ENCODE measurements at regions not wholly inside any gene's neighbourhood (a gene's known extent, or its start where the extent isn't known, plus 50 kb on each side); places are given as distances from the start of the nearest gene placed in this dataset.
"Not testable (repeated sequence)": the region's sequence is repeated elsewhere in the genome, so short reads cannot be mapped to it uniquely, and the experiment has no call there.

DNA sequence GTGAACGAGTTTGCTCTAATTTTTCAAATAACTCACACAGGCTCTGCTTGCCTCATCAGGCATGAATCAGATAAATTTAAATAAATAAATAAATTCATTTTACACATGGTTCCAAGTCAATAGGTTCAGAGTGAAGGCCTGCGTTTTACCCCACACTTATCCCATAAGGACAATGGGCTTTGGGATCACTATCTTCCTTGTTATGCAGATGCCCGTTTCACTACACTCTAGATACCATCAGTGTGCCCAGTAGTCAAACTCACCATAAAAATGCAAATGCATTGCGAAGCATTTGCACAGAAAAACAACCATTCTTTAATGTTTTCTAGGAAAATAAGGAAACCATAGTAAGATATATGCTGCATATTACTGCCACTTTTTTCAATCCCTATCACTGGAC is 155.9 kb upstream of the CCDC196 start:
- DNase-seq: no peak
- H3K27ac ChIP-seq: no peak overlapping the region
- no peak overlapping the region for H3K4me3 ChIP-seq (ENCODE audit: low read depth, low read length)
- H3K36me3 ChIP-seq (replicated peaks): no peaks in the 10 kb centered on the region
- in situ Hi-C loops (cut with HindIII; ENCODE audit: low pct_ligation_motif_present, low sequenced_read_pairs): no loop called here
- no peak for TF ChIP-seq CTCF (IDR thresholded peaks at IDR 0.05; ENCODE audit: low read depth, low read length, missing control alignments)
- H3K27me3 ChIP-seq (replicated peaks): no peaks in the 10 kb centered on the region

GRCh38 chr14:66330916-66331315 is 155.3 kb upstream of the CCDC196 start:
- DNase-seq: no peak
- H3K27ac ChIP-seq: no peak overlapping the region
- H3K4me3 ChIP-seq (ENCODE audit: low read depth, low read length): no peak overlapping the region
- in situ Hi-C loops (cut with HindIII; ENCODE audit: low pct_ligation_motif_present, low sequenced_read_pairs): no loop called here
- H3K27me3 ChIP-seq (replicated peaks): no peaks in the 10 kb centered on the region
- no peak for TF ChIP-seq CTCF (IDR thresholded peaks at IDR 0.05; ENCODE audit: low read depth, low read length, missing control alignments)
- no peaks in the 10 kb centered on the region for H3K36me3 ChIP-seq (replicated peaks)

DNA sequence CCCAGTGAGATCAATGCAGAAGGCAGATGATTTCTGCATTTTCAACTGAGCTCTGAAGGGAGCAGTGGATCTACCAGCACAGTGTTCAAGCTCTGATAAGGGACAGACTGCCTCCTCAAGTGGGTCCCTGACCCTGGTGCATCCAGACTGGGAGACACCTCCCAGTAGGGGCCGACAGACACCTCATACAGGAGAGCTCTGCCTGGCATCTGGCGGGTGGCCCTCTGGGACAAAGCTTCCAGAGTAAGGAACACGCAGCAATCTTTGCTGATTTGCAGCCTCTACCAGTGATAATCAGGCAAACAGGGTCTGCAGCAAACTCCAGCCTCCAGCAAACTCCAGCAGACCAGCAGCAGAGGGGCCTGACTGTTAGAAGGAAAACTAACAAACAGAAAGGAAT is 152.9 kb upstream of the CCDC196 start:
- in situ Hi-C loops (cut with HindIII; ENCODE audit: low pct_ligation_motif_present, low sequenced_read_pairs): not testable (repeated sequence)

DNA sequence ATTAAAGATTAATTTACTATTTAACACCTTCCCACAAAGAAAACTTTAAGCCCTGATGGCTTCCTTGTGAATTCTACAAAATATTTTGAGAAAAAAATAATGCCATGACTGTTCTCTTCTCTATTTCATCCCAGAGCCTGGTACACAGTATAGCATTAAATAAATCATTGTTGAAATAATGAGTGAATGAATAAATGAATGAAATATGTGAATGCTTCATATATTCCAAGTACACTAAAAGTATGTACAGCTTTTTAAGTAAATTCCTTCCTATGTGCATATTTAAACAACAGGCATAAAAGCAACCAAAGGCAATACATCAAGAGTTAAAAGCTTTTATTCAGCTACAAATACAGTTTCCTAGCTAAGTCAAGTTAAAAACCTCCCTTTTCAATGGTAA is 144.9 kb upstream of the CCDC196 start:
- no peaks in the 10 kb centered on the region for H3K36me3 ChIP-seq (replicated peaks)
- no peak for DNase-seq
- no peak for TF ChIP-seq CTCF (IDR thresholded peaks at IDR 0.05; ENCODE audit: low read depth, low read length, missing control alignments)
- H3K4me3 ChIP-seq (ENCODE audit: low read depth, low read length): no peak overlapping the region
- in situ Hi-C loops (cut with HindIII; ENCODE audit: low pct_ligation_motif_present, low sequenced_read_pairs): no loop called here
- no peak overlapping the region for H3K27ac ChIP-seq
- H3K27me3 ChIP-seq (replicated peaks): no peaks in the 10 kb centered on the region

More for the DNA sequence above, 152.9 kb upstream of the CCDC196 start:
- not testable (repeated sequence) for DNase-seq; H3K27ac ChIP-seq; H3K4me3 ChIP-seq (ENCODE audit: low read depth, low read length); H3K36me3 ChIP-seq (replicated peaks); H3K27me3 ChIP-seq (replicated peaks)

DNA sequence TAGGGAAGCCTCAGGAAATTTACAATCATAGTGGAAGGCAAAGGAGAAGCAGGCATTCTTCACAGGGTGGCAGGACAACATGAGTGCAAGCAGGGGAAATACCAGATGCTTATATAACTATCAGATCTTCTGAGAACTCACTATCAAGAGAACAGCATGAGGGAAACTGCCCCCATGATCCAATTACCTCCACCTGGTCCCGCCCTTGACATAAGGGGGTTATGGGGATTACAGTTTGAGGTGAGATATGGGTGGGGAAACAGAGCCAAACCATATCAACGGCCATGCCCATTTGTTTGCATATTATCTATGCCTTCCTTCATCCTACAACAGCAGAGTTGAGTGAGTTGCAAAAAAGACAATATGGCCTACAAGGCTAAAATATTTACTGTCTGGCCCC is 140.2 kb upstream of the CCDC196 start:
- in situ Hi-C loops (cut with HindIII; ENCODE audit: low pct_ligation_motif_present, low sequenced_read_pairs): no loop called here
- TF ChIP-seq CTCF (IDR thresholded peaks at IDR 0.05; ENCODE audit: low read depth, low read length, missing control alignments): no peak
- Histone ChIP-seq H3K4me3 (ENCODE audit: low read depth, low read length) (no peak overlapping the region), H3K27me3 (replicated peaks) (no peaks in the 10 kb centered on the region), H3K27ac (no peak overlapping the region), H3K36me3 (replicated peaks) (no peaks in the 10 kb centered on the region)
- no peak for DNase-seq

- no peaks in the 10 kb centered on the region for H3K27me3 ChIP-seq (replicated peaks)
- in situ Hi-C loops (cut with HindIII; ENCODE audit: low pct_ligation_motif_present, low sequenced_read_pairs): no loop called here
- H3K4me3 ChIP-seq (ENCODE audit: low read depth, low read length): no peak overlapping the region
- no peak for TF ChIP-seq CTCF (IDR thresholded peaks at IDR 0.05; ENCODE audit: low read depth, low read length, missing control alignments)
- H3K27ac ChIP-seq: no peak overlapping the region
- no peaks in the 10 kb centered on the region for H3K36me3 ChIP-seq (replicated peaks)
- no peak for DNase-seq
Measured at GRCh38 chr14:66351310-66351709, 134.9 kb upstream of the CCDC196 start.

Measured in brain microvascular endothelial cell (primary cell).